ENCODE measurements at regions not wholly inside any gene's neighbourhood (a gene's known extent, or its start where the extent isn't known, plus 50 kb on each side); places are given as distances from the start of the nearest gene placed in this dataset.
"Not testable (repeated sequence)": the region's sequence is repeated elsewhere in the genome, so short reads cannot be mapped to it uniquely, and the experiment has no call there.

- Mint-ChIP-seq H3K27ac (ENCODE audit: unreplicated experiment) (no peak overlapping the region), H3K4me1 (ENCODE audit: low read depth, unreplicated experiment) (no peaks in the 10 kb centered on the region), H3K27me3 (ENCODE audit: unreplicated experiment) (no peaks in the 10 kb centered on the region), H3K9me3 (ENCODE audit: unreplicated experiment) (no peaks in the 10 kb centered on the region), H3K4me3 (ENCODE audit: unreplicated experiment) (no peak overlapping the region), H3K36me3 (ENCODE audit: unreplicated experiment) (no peaks in the 10 kb centered on the region)
- no peak for TF ChIP-seq CTCF (IDR thresholded peaks at IDR 0.05; ENCODE audit: partially characterized antibody, unreplicated experiment)
- no peak for DNase-seq
Measured at GRCh38 chr20:7159903-7160302, 392.4 kb downstream of the BMP2 start.

GRCh38 chr20:7161690-7162089 is 394.2 kb downstream of the BMP2 start:
- Mint-ChIP-seq H3K4me1 (ENCODE audit: low read depth, unreplicated experiment) (no peaks in the 10 kb centered on the region), H3K27ac (ENCODE audit: unreplicated experiment) (no peak overlapping the region), H3K27me3 (ENCODE audit: unreplicated experiment) (peaks cover 2% of the 10 kb centered on the region), H3K9me3 (ENCODE audit: unreplicated experiment) (peaks cover 1% of the 10 kb centered on the region), H3K36me3 (ENCODE audit: unreplicated experiment) (no peaks in the 10 kb centered on the region), H3K4me3 (ENCODE audit: unreplicated experiment) (no peak overlapping the region)
- no peak for DNase-seq
- peak; percentile 29 for TF ChIP-seq CTCF (IDR thresholded peaks at IDR 0.05; ENCODE audit: partially characterized antibody, unreplicated experiment)

GRCh38 chr20:7171911-7172310 is 404.4 kb downstream of the BMP2 start:
- Mint-ChIP-seq H3K4me1 (ENCODE audit: low read depth, unreplicated experiment) (no peaks in the 10 kb centered on the region), H3K36me3 (ENCODE audit: unreplicated experiment) (no peaks in the 10 kb centered on the region), H3K27me3 (ENCODE audit: unreplicated experiment) (no peaks in the 10 kb centered on the region), H3K9me3 (ENCODE audit: unreplicated experiment) (no peaks in the 10 kb centered on the region), H3K4me3 (ENCODE audit: unreplicated experiment) (no peak overlapping the region), H3K27ac (ENCODE audit: unreplicated experiment) (no peak overlapping the region)
- no peak for TF ChIP-seq CTCF (IDR thresholded peaks at IDR 0.05; ENCODE audit: partially characterized antibody, unreplicated experiment)
- no peak for DNase-seq

- Mint-ChIP-seq H3K27ac (ENCODE audit: unreplicated experiment) (no peak overlapping the region), H3K9me3 (ENCODE audit: unreplicated experiment) (peaks cover 3% of the 10 kb centered on the region), H3K4me3 (ENCODE audit: unreplicated experiment) (no peak overlapping the region), H3K4me1 (ENCODE audit: low read depth, unreplicated experiment) (no peaks in the 10 kb centered on the region), H3K27me3 (ENCODE audit: unreplicated experiment) (no peaks in the 10 kb centered on the region), H3K36me3 (ENCODE audit: unreplicated experiment) (no peaks in the 10 kb centered on the region)
- no peak for DNase-seq
- TF ChIP-seq CTCF (IDR thresholded peaks at IDR 0.05; ENCODE audit: partially characterized antibody, unreplicated experiment) = no peak
Measured at GRCh38 chr20:7174554-7174953, 407.1 kb downstream of the BMP2 start.

- not testable (repeated sequence) for H3K9me3 Mint-ChIP-seq (ENCODE audit: unreplicated experiment); H3K27me3 Mint-ChIP-seq (ENCODE audit: unreplicated experiment); DNase-seq; H3K4me1 Mint-ChIP-seq (ENCODE audit: low read depth, unreplicated experiment); H3K4me3 Mint-ChIP-seq (ENCODE audit: unreplicated experiment); H3K27ac Mint-ChIP-seq (ENCODE audit: unreplicated experiment); H3K36me3 Mint-ChIP-seq (ENCODE audit: unreplicated experiment)
Measured at GRCh38 chr20:7175827-7176226, 408.3 kb downstream of the BMP2 start.

- H3K27ac Mint-ChIP-seq (ENCODE audit: unreplicated experiment) = no peak overlapping the region
- DNase-seq = no peak
- TF ChIP-seq CTCF (IDR thresholded peaks at IDR 0.05; ENCODE audit: partially characterized antibody, unreplicated experiment) = no peak
- H3K4me3 Mint-ChIP-seq (ENCODE audit: unreplicated experiment) = no peak overlapping the region
- peaks cover 4% of the 10 kb centered on the region for H3K9me3 Mint-ChIP-seq (ENCODE audit: unreplicated experiment)
- H3K4me1 Mint-ChIP-seq (ENCODE audit: low read depth, unreplicated experiment) = no peaks in the 10 kb centered on the region
- H3K36me3 Mint-ChIP-seq (ENCODE audit: unreplicated experiment) = peaks cover 4% of the 10 kb centered on the region
- H3K27me3 Mint-ChIP-seq (ENCODE audit: unreplicated experiment) = no peaks in the 10 kb centered on the region
Measured at GRCh38 chr20:7178004-7178403, 410.5 kb downstream of the BMP2 start.
